ENCODE measurements at regions not wholly inside any gene's neighbourhood (a gene's known extent, or its start where the extent isn't known, plus 50 kb on each side); places are given as distances from the start of the nearest gene placed in this dataset.

GRCh38 chr13:76703621-76704288 lies 182.4 kb downstream of the KCTD12 start:
- Histone ChIP-seq H3K27ac (ENCODE audit: low read depth, low read length, poor library complexity, severe bottlenecking) (no peak overlapping the region), H3K4me3 (ENCODE audit: low read depth, low read length, poor library complexity, severe bottlenecking) (no peak overlapping the region), H3K9me3 (ENCODE audit: low read depth, low read length, poor library complexity, severe bottlenecking) (no peaks in the 10 kb centered on the region), H3K27me3 (replicated peaks; ENCODE audit: insufficient read depth, low read depth, low read length, poor library complexity) (peaks cover 12% of the 10 kb centered on the region), H3K36me3 (ENCODE audit: insufficient read depth, low read length, poor library complexity, severe bottlenecking) (no peaks in the 10 kb centered on the region), H3K4me1 (ENCODE audit: insufficient read depth, low read length, poor library complexity, severe bottlenecking) (no peaks in the 10 kb centered on the region)
- BruUV-seq (replicated peaks): no TSS peak
- POLR2A ChIA-PET (ENCODE audit: low non-redundant PET): no interaction called here
- DNase-seq (ENCODE audit: low spot score): no peak
- intact Hi-C loops (cut with micrococcal nuclease; ENCODE audit: unreplicated experiment): no loop called here
- TF ChIP-seq EZH2 (IDR thresholded peaks at IDR 0.05; ENCODE audit: borderline replicate concordance, low read depth, low read length, poor library complexity, severe bottlenecking) (no peak), CTCF (conservative IDR thresholded peaks at IDR 0.05; ENCODE audit: low read depth, low read length) (no peak)
- CTCF ChIA-PET: no interaction called here

GRCh38 chr13:76703216-76703615 lies 183.0 kb downstream of the KCTD12 start:
- intact Hi-C loops (cut with micrococcal nuclease; ENCODE audit: unreplicated experiment): no loop called here
- no TSS peak for BruUV-seq (replicated peaks)
- no peak for TF ChIP-seq CTCF (conservative IDR thresholded peaks at IDR 0.05; ENCODE audit: low read depth, low read length)
- no peak for TF ChIP-seq EZH2 (IDR thresholded peaks at IDR 0.05; ENCODE audit: borderline replicate concordance, low read depth, low read length, poor library complexity, severe bottlenecking)
- no peak overlapping the region for H3K4me3 ChIP-seq (ENCODE audit: low read depth, low read length, poor library complexity, severe bottlenecking)
- peaks cover 16% of the 10 kb centered on the region for H3K27me3 ChIP-seq (replicated peaks; ENCODE audit: insufficient read depth, low read depth, low read length, poor library complexity)
- H3K27ac ChIP-seq (ENCODE audit: low read depth, low read length, poor library complexity, severe bottlenecking): no peak overlapping the region
- ChIA-PET CTCF (no interaction called here), POLR2A (ENCODE audit: low non-redundant PET) (no interaction called here)
- H3K4me1 ChIP-seq (ENCODE audit: insufficient read depth, low read length, poor library complexity, severe bottlenecking): no peaks in the 10 kb centered on the region
- H3K36me3 ChIP-seq (ENCODE audit: insufficient read depth, low read length, poor library complexity, severe bottlenecking): no peaks in the 10 kb centered on the region
- H3K9me3 ChIP-seq (ENCODE audit: low read depth, low read length, poor library complexity, severe bottlenecking): no peaks in the 10 kb centered on the region
- no peak for DNase-seq (ENCODE audit: low spot score)

- DNase-seq (ENCODE audit: low spot score): no peak
- POLR2A ChIA-PET (ENCODE audit: low non-redundant PET): no interaction called here
- H3K27ac ChIP-seq (ENCODE audit: low read depth, low read length, poor library complexity, severe bottlenecking): no peak overlapping the region
- no peaks in the 10 kb centered on the region for H3K9me3 ChIP-seq (ENCODE audit: low read depth, low read length, poor library complexity, severe bottlenecking)
- intact Hi-C loops (cut with micrococcal nuclease; ENCODE audit: unreplicated experiment): no loop called here
- TF ChIP-seq EZH2 (IDR thresholded peaks at IDR 0.05; ENCODE audit: borderline replicate concordance, low read depth, low read length, poor library complexity, severe bottlenecking) (no peak), CTCF (conservative IDR thresholded peaks at IDR 0.05; ENCODE audit: low read depth, low read length) (no peak)
- CTCF ChIA-PET: no interaction called here
- no TSS peak for BruUV-seq (replicated peaks)
- H3K27me3 ChIP-seq (replicated peaks; ENCODE audit: insufficient read depth, low read depth, low read length, poor library complexity): peaks cover 17% of the 10 kb centered on the region
- no peak overlapping the region for H3K4me3 ChIP-seq (ENCODE audit: low read depth, low read length, poor library complexity, severe bottlenecking)
- H3K36me3 ChIP-seq (ENCODE audit: insufficient read depth, low read length, poor library complexity, severe bottlenecking): no peaks in the 10 kb centered on the region
- no peaks in the 10 kb centered on the region for H3K4me1 ChIP-seq (ENCODE audit: insufficient read depth, low read length, poor library complexity, severe bottlenecking)
Measured at GRCh38 chr13:76697288-76697687, 188.9 kb downstream of the KCTD12 start.

All from A673 (cell line).